Stimulated activated CD4-positive, alpha-beta T cell treated with anti-CD3 and anti-CD28 coated beads, TNF-alpha, amount 100 ng/mL, for 4 hours (primary cell): ENCODE measurements at regions not wholly inside any gene's neighbourhood (a gene's known extent, or its start where the extent isn't known, plus 50 kb on each side); places are given as distances from the start of the nearest gene placed in this dataset.
"Not testable (repeated sequence)": the region's sequence is repeated elsewhere in the genome, so short reads cannot be mapped to it uniquely, and the experiment has no call there.

ENCODE experiments used
- DNase-seq, 3 experiments: peaks; one replicate each; pipeline ENCODE4 v3.0.0-alpha.2; 2020; ENCODE audit warnings: low read depth in 3 of 3

DNA sequence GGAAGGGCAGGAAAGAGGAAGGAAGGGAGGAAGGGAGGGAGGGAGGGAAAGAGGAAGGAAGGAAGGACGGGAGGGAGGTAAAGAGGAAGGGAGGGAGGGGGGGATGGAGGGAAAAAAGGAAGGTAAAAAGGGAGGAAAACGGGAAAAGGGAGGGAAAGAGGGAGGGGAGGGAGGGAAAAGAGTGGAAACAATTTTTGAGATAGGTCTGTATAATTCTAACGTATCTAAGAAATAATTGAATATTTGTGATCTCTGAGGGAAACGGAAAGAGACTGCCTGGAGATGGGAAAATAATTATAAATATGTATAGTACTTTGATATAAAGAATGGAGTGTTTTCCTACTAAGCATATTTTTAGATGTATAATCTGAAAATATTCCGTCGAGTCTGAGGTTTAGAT, 158.2 kb upstream of the FOXK1 start:
- DNase-seq, result no peak

- DNase-seq, result no peak
These were observed 156.2 kb upstream of the FOXK1 start for GRCh38 chr7:4525884-4526283.

DNA sequence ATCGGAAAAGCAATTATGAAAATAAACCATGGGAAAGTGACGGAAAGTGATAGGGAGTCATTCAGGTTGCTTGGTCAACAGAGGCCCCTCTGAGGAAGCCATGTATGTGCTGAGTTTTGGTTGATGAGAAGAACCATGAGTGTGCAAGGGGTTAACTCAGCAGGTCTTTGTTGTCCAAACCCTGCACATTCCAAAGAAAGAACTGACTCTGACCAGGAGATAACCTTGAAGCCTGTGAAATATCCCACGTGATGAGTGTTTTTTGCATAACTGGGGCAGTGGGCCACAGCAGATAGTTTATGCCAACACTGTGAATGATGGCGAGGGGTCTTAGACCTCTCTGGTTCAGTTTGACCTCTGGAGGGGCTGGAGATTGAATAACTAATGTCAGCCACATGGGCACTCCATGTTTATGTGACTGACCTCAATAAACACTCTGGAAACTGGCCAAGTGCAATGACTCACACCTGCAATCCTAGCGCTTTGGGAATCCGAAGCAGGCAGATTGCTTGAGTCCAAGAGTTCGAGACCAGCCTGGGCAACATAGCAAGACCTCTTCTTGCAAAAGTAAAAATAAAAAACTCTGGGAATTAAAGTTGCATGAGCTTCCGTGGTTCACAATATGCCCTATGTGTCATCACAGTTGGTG, 154.0 kb upstream of the FOXK1 start:
- DNase-seq, result no peak

DNA sequence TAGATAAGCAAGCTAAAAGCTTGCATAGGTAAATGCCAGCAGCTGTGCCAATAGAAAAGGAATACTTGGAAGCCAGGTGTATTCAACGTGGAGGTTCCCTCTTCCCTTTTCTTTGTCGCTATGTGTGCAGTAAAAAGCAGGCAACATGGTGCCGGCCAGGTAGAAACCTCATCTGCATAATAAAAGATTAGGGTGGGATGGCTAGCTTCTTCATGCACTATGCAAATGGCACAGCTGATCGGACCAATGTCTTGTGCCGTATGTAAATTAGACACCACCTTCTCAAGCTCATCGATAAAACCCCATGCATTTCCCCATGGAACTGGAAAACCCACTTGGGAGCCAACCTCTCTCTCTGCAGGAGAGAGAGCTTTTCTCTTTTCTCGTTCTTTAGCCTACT, 150.9 kb upstream of the FOXK1 start:
- no peak for DNase-seq

DNA sequence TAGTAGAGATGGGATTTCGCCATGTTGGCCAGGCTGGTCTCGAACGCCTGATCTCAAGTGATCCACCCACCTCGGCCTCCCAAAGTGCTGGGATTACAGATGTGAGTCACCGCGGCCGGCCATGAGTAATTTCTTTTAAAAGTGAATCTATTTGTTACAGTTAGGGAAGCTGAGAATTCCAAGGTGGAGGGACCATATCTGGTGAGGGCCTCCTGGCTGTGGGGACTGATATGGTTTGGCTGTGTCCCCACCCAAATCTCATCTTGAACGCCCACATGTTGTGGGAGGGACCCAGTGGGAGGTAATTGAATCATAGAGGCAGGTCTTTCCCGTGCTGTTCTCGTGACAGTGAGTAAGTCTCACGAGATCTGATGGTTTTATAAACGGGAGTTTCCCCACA, 148.8 kb upstream of the FOXK1 start:
- DNase-seq, result not testable (repeated sequence)

- no peak for DNase-seq
These were observed 132.4 kb upstream of the FOXK1 start for GRCh38 chr7:4549681-4550080.

DNA sequence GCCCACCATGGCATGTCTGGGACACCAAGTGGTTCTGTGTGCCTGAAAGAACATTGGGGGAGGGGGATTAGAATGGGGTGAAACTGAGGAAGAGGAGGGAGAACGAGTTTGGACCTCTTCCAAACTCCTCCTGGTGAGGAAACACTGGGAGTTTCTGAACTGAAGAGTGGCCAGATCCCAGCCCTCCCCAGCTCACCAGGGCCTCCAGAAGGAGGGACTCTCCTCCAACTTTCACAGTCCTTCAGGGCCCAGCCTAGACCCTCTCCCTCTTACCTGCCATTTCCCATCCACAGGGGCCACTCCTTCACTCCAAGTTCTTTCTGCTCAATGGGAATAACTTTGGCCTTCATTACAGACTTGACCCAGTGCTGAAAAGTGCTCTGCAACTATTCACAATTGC, 132.0 kb upstream of the FOXK1 start:
- DNase-seq, result no peak

DNA sequence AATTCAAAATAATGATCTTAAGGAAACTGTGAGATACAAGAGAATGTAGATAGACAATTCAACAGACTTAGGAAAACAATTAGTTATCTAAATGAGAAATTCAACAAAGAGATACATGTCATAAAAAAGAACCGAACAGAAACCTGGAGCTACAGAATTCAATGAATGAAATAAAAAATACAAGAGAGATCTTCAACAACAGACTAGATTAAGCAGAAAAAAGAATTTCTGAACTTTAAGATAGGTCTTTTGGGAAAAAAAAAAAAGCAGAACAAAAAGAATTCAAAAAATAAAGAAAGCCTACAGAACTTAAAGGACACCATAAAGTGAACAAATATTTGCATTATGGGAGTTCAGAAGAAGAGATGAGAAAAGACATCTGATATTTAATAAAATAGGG, 129.1 kb upstream of the FOXK1 start:
- no peak for DNase-seq

GRCh38 chr7:4556868-4557793, 125.0 kb upstream of the FOXK1 start:
- DNase-seq, result no peak

DNA sequence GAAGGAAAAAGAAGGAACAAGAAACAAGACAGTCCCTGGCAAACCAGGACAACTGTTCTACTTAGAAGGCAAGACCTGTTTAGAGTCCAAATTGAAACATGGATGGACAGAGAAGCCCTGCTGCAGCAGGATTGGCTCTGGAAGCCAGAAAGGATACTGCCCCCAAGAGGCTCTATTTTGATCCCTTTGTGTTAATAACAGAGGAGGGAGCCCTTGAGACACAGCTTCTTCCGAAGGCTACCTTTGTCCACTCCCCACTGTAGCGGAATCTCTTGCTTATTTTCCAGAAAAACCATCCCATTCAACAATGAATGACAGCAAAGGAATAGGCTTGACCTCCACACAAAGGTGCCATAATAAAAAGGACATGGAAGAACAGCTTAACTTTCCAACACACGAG, 120.3 kb upstream of the FOXK1 start:
- DNase-seq, result no peak

DNA sequence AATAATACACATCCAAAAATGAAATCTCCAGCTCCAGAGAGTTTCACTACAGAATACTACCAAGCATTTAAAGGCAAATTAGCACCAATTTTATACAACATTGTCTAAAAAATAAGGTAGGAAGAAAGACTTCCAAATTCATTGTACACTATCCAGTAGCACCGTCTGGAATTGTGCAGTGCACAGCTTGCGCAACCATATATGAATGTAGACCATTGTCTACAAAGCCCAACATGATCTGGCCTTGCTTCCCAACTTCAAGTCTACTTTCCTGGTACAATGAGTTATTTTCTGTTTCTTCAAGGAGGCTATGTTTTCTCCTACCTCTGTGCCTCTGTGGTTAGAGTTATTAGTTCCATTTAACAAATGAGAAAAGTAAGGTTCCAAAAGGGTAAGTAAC, 115.4 kb upstream of the FOXK1 start:
- no peak for DNase-seq

GRCh38 chr7:4574851-4575250, 107.2 kb upstream of the FOXK1 start:
- no peak for DNase-seq

DNA sequence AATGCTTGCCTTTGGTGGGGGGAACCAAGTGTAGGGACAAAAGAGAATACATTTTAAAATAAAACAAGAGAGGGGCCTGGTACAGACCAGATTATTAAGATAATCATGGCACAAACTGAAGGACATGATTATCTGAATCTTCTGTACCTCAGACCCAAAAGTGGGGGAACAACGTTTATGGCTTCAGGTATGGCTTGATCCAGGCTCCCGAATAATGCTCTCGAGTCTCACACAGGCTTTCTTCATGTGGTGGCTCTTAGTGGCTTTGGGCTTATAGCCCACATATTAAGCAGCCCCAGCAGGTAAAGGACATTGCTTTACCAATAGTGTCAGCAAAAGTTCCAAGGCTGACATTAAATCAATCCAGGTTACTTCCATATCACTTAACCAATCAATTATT, 106.8 kb upstream of the FOXK1 start:
- DNase-seq, result no peak

GRCh38 chr7:4602905-4603842, 78.9 kb upstream of the FOXK1 start:
- no peak for DNase-seq

DNA sequence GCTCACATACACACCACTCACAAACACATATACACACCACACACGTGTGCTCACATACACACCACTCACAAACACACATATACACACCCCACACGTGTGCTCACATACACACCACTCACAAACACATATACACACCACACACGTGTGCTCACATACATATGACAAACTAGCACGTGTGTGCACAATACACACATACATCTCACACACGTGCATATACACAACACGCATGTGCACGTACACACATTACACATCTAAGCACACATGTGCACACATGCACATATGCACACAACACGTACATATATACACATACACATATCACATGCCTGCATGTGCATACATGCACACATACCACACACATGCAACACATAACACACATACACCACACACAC, 78.3 kb upstream of the FOXK1 start:
- DNase-seq, result no peak

- DNase-seq, result no peak
These were observed 77.6 kb upstream of the FOXK1 start for GRCh38 chr7:4604456-4604940.

DNA sequence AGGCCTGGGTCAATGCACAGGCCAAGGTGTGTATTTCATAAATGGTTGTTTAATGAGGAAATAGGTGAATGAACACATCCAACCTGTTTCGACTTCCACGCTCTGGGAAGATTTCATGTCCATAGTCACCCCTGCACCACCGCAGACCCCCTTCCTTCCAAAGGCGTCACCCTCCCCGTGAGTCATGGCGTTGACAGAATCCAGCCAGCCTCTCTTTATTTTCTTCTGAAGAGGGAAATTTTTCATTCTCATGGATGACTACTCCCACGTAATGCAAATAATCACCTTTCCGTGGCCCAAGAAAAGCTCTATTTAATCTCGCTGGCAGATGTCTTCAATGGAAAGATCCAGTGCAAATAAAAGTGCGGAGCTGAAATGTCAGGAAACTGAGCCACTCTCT, 75.3 kb upstream of the FOXK1 start:
- no peak for DNase-seq

- DNase-seq, result no peak
These were observed 74.8 kb upstream of the FOXK1 start for GRCh38 chr7:4607311-4607729.

- not testable (repeated sequence) for DNase-seq
These were observed 72.5 kb upstream of the FOXK1 start for GRCh38 chr7:4609576-4609975.

- peak in 2 of 3 experiments; percentile 10 to 24 for DNase-seq
These were observed 71.2 kb upstream of the FOXK1 start for GRCh38 chr7:4610768-4611467.

- no peak for DNase-seq
These were observed 69.9 kb upstream of the FOXK1 start for GRCh38 chr7:4612237-4612636.
